HepG2 (cell line): ENCODE measurements at regions not wholly inside any gene's neighbourhood (a gene's known extent, or its start where the extent isn't known, plus 50 kb on each side); places are given as distances from the start of the nearest gene placed in this dataset.

Experiments used
- ATAC-seq: fragments of 200-7000 bp; cut with Tn5 transposase; 3 replicates; pipeline ENCODE4 v1.9.1; 2020; ENCODE audit warnings: mild to moderate bottlenecking, moderate library complexity
- BruUV-seq: library from RNA; stranded (reverse); fragments of 400-500 nt; replicated peaks from 2 replicates; lab custom pipeline; 2021; lab: Mats Ljungman, UMichigan
- CTCF ChIA-PET: fragments of 300-600 bp; formaldehyde crosslinking; extraction: SDS; loops from one replicate; lab custom pipeline; 2021; ENCODE audit warnings: low total read pairs, inconsistent platforms, low intra/inter-chr PET ratio; lab: Yijun Ruan, JAX
- POLR2A ChIA-PET: fragments of 350-600 bp; sonication (Branson Sonifier 250); formaldehyde crosslinking; loops from one replicate; lab custom pipeline; 2020; ENCODE audit warnings: antibody characterized with exemption, inconsistent platforms; lab: Yijun Ruan, JAX
- DNase-seq: peaks from one replicate; pipeline ENCODE4 v3.0.0-alpha.2; 2015; ENCODE audit warnings: low spot score
- FAIRE-seq: peaks from 3 replicates; lab custom pipeline; 2011; peaks lifted over from hg19 to GRCh38; lab: Jason Lieb, UNC
- H2AFZ ChIP-seq: one replicate; pipeline ENCODE4 v1.6.1; 2011; ENCODE audit warnings: low read length, inconsistent platforms
- H3K27ac ChIP-seq: fragments of 300-600 bp; 3 replicates; pipeline ENCODE4 v1.8.0; 2011; ENCODE audit warnings: mixed run types, mild to moderate bottlenecking, mixed read lengths, low read length, inconsistent platforms; ENCODE audit not compliant: insufficient read depth; ENCODE audit errors: extremely low read length
- H3K27me3 ChIP-seq, 2 experiments: fragments of 200-600 bp in 1 of 2; 2 replicates in 1 of 2; 3 replicates in 1 of 2; pipeline versions ENCODE4 v1.6.0 to v1.8.0; 2011; ENCODE audit warnings: low read length in 2 of 2, mild to moderate bottlenecking in 2 of 2, moderate library complexity in 2 of 2, inconsistent platforms in 1 of 2; ENCODE audit not compliant: insufficient read depth in 2 of 2, control insufficient read depth in 1 of 2
- H3K36me3 ChIP-seq, 2 experiments: fragments of 200-600 bp in 1 of 2; replicated peaks in 1 of 2; 2 replicates in 1 of 2; 3 replicates in 1 of 2; pipeline versions ENCODE4 v1.5.1 to v1.8.0; 2011; ENCODE audit warnings: low read length in 2 of 2, inconsistent platforms in 1 of 2; ENCODE audit not compliant: insufficient read depth in 2 of 2, control insufficient read depth in 1 of 2
- H3K4me1 ChIP-seq: 2 replicates; pipeline ENCODE4 v1.5.1; 2012; ENCODE audit warnings: low read length, inconsistent platforms; ENCODE audit not compliant: insufficient read depth
- H3K4me2 ChIP-seq: 2 replicates; pipeline ENCODE4 v1.6.0; 2011; ENCODE audit warnings: low read depth, low read length, inconsistent platforms
- H3K4me3 ChIP-seq, 3 experiments: fragments of 200-600 bp in 1 of 3; sonication (generic), shearing (Covaris generic) in 1 of 3; replicated peaks in 1 of 3; 2 replicates each; pipeline ENCODE4 v1.5.1; 2011 to 2016; ENCODE audit warnings: low read length in 3 of 3, inconsistent platforms in 2 of 3, low read depth in 2 of 3, mild to moderate bottlenecking in 2 of 3, control low read depth in 1 of 3, mixed read lengths in 1 of 3; ENCODE audit not compliant: insufficient read depth in 1 of 3
- H3K79me2 ChIP-seq: one replicate; pipeline ENCODE4 v1.6.1; 2011; ENCODE audit warnings: low read length, inconsistent platforms; ENCODE audit not compliant: insufficient read depth
- H3K9ac ChIP-seq: 2 replicates; pipeline ENCODE4 v1.6.0; 2011; ENCODE audit warnings: mild to moderate bottlenecking, low read depth, low read length, inconsistent platforms; ENCODE audit not compliant: insufficient read depth
- H3K9me3 ChIP-seq: 2 replicates; pipeline ENCODE4 v1.5.1; 2012; ENCODE audit warnings: mild to moderate bottlenecking, low read length
- H4K20me1 ChIP-seq: 2 replicates; pipeline ENCODE4 v1.6.0; 2011; ENCODE audit warnings: inconsistent platforms, mild to moderate bottlenecking, low read length, moderate library complexity; ENCODE audit not compliant: insufficient read depth
- ATF6 ChIP-seq: sonication (generic); formaldehyde crosslinking; conservative IDR thresholded peaks from 2 replicates; pipeline ENCODE4 v1.4.0; 2020; ENCODE audit warnings: missing genetic modification reagents
- BHLHE40 ChIP-seq: IDR thresholded peaks from 2 replicates; pipeline ENCODE4 v1.6.1; 2011; ENCODE audit warnings: low read length, improper control_type of control experiment
- CENPT ChIP-seq: sonication (generic); formaldehyde crosslinking; IDR thresholded peaks from 2 replicates; pipeline ENCODE4 v1.8.0; 2022; ENCODE audit warnings: low read depth, mild to moderate bottlenecking, moderate library complexity, missing genetic modification reagents
- CHCHD3 ChIP-seq: sonication (generic); formaldehyde crosslinking; IDR thresholded peaks from 2 replicates; pipeline ENCODE4 v1.8.0; 2022; ENCODE audit warnings: mild to moderate bottlenecking, missing genetic modification reagents, moderate library complexity
- ZNF282 ChIP-seq: fragments of 450-650 bp; IDR thresholded peaks from 2 replicates; pipeline ENCODE4 v1.6.1; 2018; ENCODE audit not compliant: partially characterized antibody
- ZNF451 ChIP-seq: sonication (generic); formaldehyde crosslinking; IDR thresholded peaks from 2 replicates; pipeline ENCODE4 v1.5.0; 2020; ENCODE audit warnings: mild to moderate bottlenecking, missing genetic modification reagents
- ZNF747 ChIP-seq: sonication (generic); formaldehyde crosslinking; IDR thresholded peaks from 2 replicates; pipeline ENCODE4 v1.8.1; 2023; ENCODE audit warnings: missing genetic modification reagents, mild to moderate bottlenecking, borderline replicate concordance
- WGBS: methylation state at CpG from one replicate; pipeline ENCODE4 v1.1.6; 2017; ENCODE audit warnings: low lambda C conversion rate; 5-methylcytosine and 5-hydroxymethylcytosine counted together
- in situ Hi-C: cut with HindIII; loops from 2 replicates; pipeline ENCODE4 v1.10.0; 2017; ENCODE audit warnings: low pct_unique_long_range_greater_than_20kb; ENCODE audit not compliant: extremely low pct_ligation_motif_present
- intact Hi-C: fragments of 100-400 bp; cut with micrococcal nuclease; formaldehyde crosslinking; loops from one replicate; pipeline ENCODE4 v1.10.0; 2022; ENCODE audit not compliant: unreplicated experiment
- TF ChIP-seq, protein P1 (sequence below): fragments of 450-650 bp; IDR thresholded peaks from 2 replicates; pipeline ENCODE4 v1.6.1; 2017; ENCODE audit warnings: mild to moderate bottlenecking

- CTCF ChIA-PET: no interaction called here
- ATAC-seq: no peak
Measured at GRCh38 chr5:27290172-27290571, 251.8 kb upstream of the CDH9 start.

More at GRCh38 chr5:27290172-27290571, 251.8 kb upstream of the CDH9 start:
- in situ Hi-C loops: no loop called here
- intact Hi-C loops: no loop called here
- BruUV-seq: no TSS peak
- TF ChIP-seq ZNF451 (CRISPR knock-in tag) (no peak), CENPT (CRISPR knock-in tag) (no peak), ZNF282 (no peak), ZNF747 (CRISPR knock-in tag) (no peak), ATF6 (CRISPR knock-in tag) (no peak), BHLHE40 (no peak), CHCHD3 (no peak)
- TF ChIP-seq, protein P1, sequence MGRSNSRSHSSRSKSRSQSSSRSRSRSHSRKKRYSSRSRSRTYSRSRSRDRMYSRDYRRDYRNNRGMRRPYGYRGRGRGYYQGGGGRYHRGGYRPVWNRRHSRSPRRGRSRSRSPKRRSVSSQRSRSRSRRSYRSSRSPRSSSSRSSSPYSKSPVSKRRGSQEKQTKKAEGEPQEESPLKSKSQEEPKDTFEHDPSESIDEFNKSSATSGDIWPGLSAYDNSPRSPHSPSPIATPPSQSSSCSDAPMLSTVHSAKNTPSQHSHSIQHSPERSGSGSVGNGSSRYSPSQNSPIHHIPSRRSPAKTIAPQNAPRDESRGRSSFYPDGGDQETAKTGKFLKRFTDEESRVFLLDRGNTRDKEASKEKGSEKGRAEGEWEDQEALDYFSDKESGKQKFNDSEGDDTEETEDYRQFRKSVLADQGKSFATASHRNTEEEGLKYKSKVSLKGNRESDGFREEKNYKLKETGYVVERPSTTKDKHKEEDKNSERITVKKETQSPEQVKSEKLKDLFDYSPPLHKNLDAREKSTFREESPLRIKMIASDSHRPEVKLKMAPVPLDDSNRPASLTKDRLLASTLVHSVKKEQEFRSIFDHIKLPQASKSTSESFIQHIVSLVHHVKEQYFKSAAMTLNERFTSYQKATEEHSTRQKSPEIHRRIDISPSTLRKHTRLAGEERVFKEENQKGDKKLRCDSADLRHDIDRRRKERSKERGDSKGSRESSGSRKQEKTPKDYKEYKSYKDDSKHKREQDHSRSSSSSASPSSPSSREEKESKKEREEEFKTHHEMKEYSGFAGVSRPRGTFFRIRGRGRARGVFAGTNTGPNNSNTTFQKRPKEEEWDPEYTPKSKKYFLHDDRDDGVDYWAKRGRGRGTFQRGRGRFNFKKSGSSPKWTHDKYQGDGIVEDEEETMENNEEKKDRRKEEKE: no peak
- no peaks in the 10 kb centered on the region for H3K36me3 ChIP-seq
- no peak overlapping the region for H3K9ac ChIP-seq
- 32% methylated on average over 1 of the region's 1 CpG for WGBS
- H3K27me3 ChIP-seq: no peaks in the 10 kb centered on the region
- H3K79me2 ChIP-seq: no peaks in the 10 kb centered on the region
- POLR2A ChIA-PET: no interaction called here
- H3K9me3 ChIP-seq: peaks cover 6% of the 10 kb centered on the region
- peaks cover 13% of the 10 kb centered on the region for H3K4me1 ChIP-seq
- DNase-seq (no peak), FAIRE-seq (no peak)
- no peaks in the 10 kb centered on the region for H4K20me1 ChIP-seq
- H3K4me2 ChIP-seq: no peak overlapping the region
- no peak overlapping the region for H3K27ac ChIP-seq
- no peak overlapping the region for H3K4me3 ChIP-seq
- no peak overlapping the region for H2AFZ ChIP-seq
